ENCODE measurements at regions not wholly inside any gene's neighbourhood (a gene's known extent, or its start where the extent isn't known, plus 50 kb on each side); places are given as distances from the start of the nearest gene placed in this dataset.

DNA sequence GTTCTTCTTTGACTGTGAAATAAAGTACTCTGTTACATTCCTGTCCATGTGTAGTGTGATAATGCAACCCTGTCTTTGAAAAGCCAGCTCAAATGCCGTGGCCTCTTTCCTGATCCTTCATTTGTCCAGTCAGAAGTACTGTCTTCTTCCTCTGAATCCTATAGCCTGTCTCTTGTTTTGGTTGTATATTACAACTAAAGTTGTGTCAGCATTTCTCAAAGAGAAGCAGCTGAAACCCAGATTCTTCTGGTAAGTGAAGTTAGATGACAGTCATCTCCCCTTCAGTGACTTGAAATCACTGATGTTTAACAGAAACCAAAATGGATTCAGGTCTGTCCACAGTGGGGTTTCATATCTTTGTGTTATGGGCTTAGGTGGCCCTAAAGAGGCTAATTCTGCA lies 196.2 kb downstream of the PCSK1 start:
- TF ChIP-seq, protein P1, sequence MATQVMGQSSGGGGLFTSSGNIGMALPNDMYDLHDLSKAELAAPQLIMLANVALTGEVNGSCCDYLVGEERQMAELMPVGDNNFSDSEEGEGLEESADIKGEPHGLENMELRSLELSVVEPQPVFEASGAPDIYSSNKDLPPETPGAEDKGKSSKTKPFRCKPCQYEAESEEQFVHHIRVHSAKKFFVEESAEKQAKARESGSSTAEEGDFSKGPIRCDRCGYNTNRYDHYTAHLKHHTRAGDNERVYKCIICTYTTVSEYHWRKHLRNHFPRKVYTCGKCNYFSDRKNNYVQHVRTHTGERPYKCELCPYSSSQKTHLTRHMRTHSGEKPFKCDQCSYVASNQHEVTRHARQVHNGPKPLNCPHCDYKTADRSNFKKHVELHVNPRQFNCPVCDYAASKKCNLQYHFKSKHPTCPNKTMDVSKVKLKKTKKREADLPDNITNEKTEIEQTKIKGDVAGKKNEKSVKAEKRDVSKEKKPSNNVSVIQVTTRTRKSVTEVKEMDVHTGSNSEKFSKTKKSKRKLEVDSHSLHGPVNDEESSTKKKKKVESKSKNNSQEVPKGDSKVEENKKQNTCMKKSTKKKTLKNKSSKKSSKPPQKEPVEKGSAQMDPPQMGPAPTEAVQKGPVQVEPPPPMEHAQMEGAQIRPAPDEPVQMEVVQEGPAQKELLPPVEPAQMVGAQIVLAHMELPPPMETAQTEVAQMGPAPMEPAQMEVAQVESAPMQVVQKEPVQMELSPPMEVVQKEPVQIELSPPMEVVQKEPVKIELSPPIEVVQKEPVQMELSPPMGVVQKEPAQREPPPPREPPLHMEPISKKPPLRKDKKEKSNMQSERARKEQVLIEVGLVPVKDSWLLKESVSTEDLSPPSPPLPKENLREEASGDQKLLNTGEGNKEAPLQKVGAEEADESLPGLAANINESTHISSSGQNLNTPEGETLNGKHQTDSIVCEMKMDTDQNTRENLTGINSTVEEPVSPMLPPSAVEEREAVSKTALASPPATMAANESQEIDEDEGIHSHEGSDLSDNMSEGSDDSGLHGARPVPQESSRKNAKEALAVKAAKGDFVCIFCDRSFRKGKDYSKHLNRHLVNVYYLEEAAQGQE (tag by site-specific recombination; IDR thresholded peaks at IDR 0.05) = no peak
- TF ChIP-seq ZBTB8A (tag by site-specific recombination; IDR thresholded peaks at IDR 0.05) (no peak), EGR2 (tag by site-specific recombination; IDR thresholded peaks at IDR 0.05; ENCODE audit: low read depth) (no peak), ZNF302 (tag by site-specific recombination; IDR thresholded peaks at IDR 0.05; ENCODE audit: low read depth) (no peak), ZFP37 (tag by site-specific recombination; IDR thresholded peaks at IDR 0.05) (no peak), ZNF274 (IDR thresholded peaks at IDR 0.05; ENCODE audit: low read length) (no peak), ZNF274 (tag by site-specific recombination; IDR thresholded peaks at IDR 0.05; ENCODE audit: borderline replicate concordance) (no peak), ZNF138 (tag by site-specific recombination; IDR thresholded peaks at IDR 0.05; ENCODE audit: borderline replicate concordance) (no peak), ZNF24 (tag by site-specific recombination; IDR thresholded peaks at IDR 0.05) (no peak), ZNF335 (tag by site-specific recombination; conservative IDR thresholded peaks at IDR 0.05) (no peak)
- TF ChIP-seq, protein P2, sequence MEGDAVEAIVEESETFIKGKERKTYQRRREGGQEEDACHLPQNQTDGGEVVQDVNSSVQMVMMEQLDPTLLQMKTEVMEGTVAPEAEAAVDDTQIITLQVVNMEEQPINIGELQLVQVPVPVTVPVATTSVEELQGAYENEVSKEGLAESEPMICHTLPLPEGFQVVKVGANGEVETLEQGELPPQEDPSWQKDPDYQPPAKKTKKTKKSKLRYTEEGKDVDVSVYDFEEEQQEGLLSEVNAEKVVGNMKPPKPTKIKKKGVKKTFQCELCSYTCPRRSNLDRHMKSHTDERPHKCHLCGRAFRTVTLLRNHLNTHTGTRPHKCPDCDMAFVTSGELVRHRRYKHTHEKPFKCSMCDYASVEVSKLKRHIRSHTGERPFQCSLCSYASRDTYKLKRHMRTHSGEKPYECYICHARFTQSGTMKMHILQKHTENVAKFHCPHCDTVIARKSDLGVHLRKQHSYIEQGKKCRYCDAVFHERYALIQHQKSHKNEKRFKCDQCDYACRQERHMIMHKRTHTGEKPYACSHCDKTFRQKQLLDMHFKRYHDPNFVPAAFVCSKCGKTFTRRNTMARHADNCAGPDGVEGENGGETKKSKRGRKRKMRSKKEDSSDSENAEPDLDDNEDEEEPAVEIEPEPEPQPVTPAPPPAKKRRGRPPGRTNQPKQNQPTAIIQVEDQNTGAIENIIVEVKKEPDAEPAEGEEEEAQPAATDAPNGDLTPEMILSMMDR (tag by site-specific recombination; IDR thresholded peaks at IDR 0.05) = no peak
- TF ChIP-seq, protein P3, sequence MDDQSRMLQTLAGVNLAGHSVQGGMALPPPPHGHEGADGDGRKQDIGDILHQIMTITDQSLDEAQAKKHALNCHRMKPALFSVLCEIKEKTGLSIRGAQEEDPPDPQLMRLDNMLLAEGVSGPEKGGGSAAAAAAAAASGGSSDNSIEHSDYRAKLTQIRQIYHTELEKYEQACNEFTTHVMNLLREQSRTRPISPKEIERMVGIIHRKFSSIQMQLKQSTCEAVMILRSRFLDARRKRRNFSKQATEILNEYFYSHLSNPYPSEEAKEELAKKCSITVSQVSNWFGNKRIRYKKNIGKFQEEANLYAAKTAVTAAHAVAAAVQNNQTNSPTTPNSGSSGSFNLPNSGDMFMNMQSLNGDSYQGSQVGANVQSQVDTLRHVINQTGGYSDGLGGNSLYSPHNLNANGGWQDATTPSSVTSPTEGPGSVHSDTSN (CRISPR knock-in tag; IDR thresholded peaks at IDR 0.05) = no peak
- TF ChIP-seq, protein P4, sequence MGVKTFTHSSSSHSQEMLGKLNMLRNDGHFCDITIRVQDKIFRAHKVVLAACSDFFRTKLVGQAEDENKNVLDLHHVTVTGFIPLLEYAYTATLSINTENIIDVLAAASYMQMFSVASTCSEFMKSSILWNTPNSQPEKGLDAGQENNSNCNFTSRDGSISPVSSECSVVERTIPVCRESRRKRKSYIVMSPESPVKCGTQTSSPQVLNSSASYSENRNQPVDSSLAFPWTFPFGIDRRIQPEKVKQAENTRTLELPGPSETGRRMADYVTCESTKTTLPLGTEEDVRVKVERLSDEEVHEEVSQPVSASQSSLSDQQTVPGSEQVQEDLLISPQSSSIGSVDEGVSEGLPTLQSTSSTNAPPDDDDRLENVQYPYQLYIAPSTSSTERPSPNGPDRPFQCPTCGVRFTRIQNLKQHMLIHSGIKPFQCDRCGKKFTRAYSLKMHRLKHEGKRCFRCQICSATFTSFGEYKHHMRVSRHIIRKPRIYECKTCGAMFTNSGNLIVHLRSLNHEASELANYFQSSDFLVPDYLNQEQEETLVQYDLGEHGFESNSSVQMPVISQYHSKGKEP (tag by site-specific recombination; IDR thresholded peaks at IDR 0.05) = no peak
- TF ChIP-seq, protein P5, sequence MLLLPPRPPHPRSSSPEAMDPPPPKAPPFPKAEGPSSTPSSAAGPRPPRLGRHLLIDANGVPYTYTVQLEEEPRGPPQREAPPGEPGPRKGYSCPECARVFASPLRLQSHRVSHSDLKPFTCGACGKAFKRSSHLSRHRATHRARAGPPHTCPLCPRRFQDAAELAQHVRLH (tag by site-specific recombination; IDR thresholded peaks at IDR 0.05) = no peak
